ENCODE measurements at regions not wholly inside any gene's neighbourhood (a gene's known extent, or its start where the extent isn't known, plus 50 kb on each side); places are given as distances from the start of the nearest gene placed in this dataset.

- ATAC-seq (no peak), DNase-seq (ENCODE audit: low read depth, low spot score) (no peak), FAIRE-seq (no peak)
- in situ Hi-C loops (cut with MboI) (no loop called here), intact Hi-C loops (cut with micrococcal nuclease; ENCODE audit: unreplicated experiment) (no loop called here)
- H3K36me3 ChIP-seq (ENCODE audit: control insufficient read depth in 2 of 2, insufficient read depth in 2 of 2, low read length in 1 of 2), result no peaks in the 10 kb centered on the region
- no peaks in the 10 kb centered on the region for H3K4me1 ChIP-seq (ENCODE audit: control insufficient read depth, insufficient read depth, low read length)
- no peaks in the 10 kb centered on the region for H3K27me3 ChIP-seq (replicated peaks in 1 of 2; ENCODE audit: control insufficient read depth in 2 of 2, insufficient read depth in 2 of 2, low read length in 1 of 2)
- no peaks in the 10 kb centered on the region for H3K9me3 ChIP-seq (replicated peaks; ENCODE audit: control insufficient read depth, insufficient read depth, low read length)
- SMC1A ChIA-PET (ENCODE audit: uncharacterized antibody, unreplicated experiment), result interaction anchor here (1.1 kb wide), 1 partner anchor 10 kb away, joined by 4 read pairs; no protein-coding TSS in a partner anchor
- no peak overlapping the region for H3K9ac ChIP-seq (ENCODE audit: control insufficient read depth, insufficient read depth, low read length)
- WGBS (ENCODE audit: insufficient coverage, insufficient replicate concordance, low lambda C conversion rate, missing lambda C conversion rate), result 6% methylated on average over 3 of the region's 3 CpGs
- CTCF ChIA-PET, result no interaction called here
- no peak overlapping the region for H3K27ac ChIP-seq (ENCODE audit: control insufficient read depth, insufficient read depth)
- no peaks in the 10 kb centered on the region for H4K20me1 ChIP-seq (ENCODE audit: control insufficient read depth, insufficient read depth)
- H3K79me2 ChIP-seq (ENCODE audit: control insufficient read depth, insufficient read depth, low read length), result no peaks in the 10 kb centered on the region
- no peak overlapping the region for H2AFZ ChIP-seq (ENCODE audit: control insufficient read depth, low read depth, low read length)
- no peak overlapping the region for H3K4me3 ChIP-seq
- BruUV-seq (replicated peaks), result no TSS peak
- H3K4me2 ChIP-seq (ENCODE audit: control insufficient read depth, insufficient read depth), result no peak overlapping the region
- TF ChIP-seq HDGF (IDR thresholded peaks at IDR 0.05) (no peak), NRF1 (conservative IDR thresholded peaks at IDR 0.05; ENCODE audit: low read depth, low read length) (no peak), CTCF (IDR thresholded peaks at IDR 0.05 in 2 of 3, conservative IDR thresholded peaks at IDR 0.05 in 1 of 3; ENCODE audit: control insufficient read depth in 2 of 3, extremely low read depth in 1 of 3, insufficient read depth in 1 of 3, low read depth in 3 of 3, low read length in 3 of 3) (no peak), E4F1 (IDR thresholded peaks at IDR 0.05; ENCODE audit: borderline replicate concordance, partially characterized antibody) (no peak), RAD21 (IDR thresholded peaks at IDR 0.05; ENCODE audit: insufficient read depth, low read depth, low read length) (no peak), ZBTB33 (IDR thresholded peaks at IDR 0.05) (no peak), CBX3 (IDR thresholded peaks at IDR 0.05; ENCODE audit: borderline replicate concordance, low read depth) (no peak), TCF3 (IDR thresholded peaks at IDR 0.05; ENCODE audit: borderline replicate concordance, insufficient read depth, low read depth, low read length) (no peak)
- RAD21 ChIA-PET (ENCODE audit: unreplicated experiment), result no interaction called here
- POLR2A ChIA-PET, result no interaction called here
Measured at GRCh38 chr10:56487746-56488145, 126.7 kb upstream of the ZWINT start.

Data from GM12878 (cell line).